ENCODE measurements at regions not wholly inside any gene's neighbourhood (a gene's known extent, or its start where the extent isn't known, plus 50 kb on each side); places are given as distances from the start of the nearest gene placed in this dataset.

GRCh38 chr2:12877761-12878160 lies 161.0 kb downstream of the TRIB2 start:
- DNase-seq (ENCODE audit: extremely low read depth in 1 of 4, low spot score in 3 of 4) (no peak), ATAC-seq (no peak), FAIRE-seq (no peak)
- no peaks in the 10 kb centered on the region for H3K4me1 ChIP-seq (replicated peaks in 1 of 2; ENCODE audit: control insufficient read depth in 2 of 2, insufficient read depth in 2 of 2, low read length in 2 of 2)
- H3K36me3 ChIP-seq (ENCODE audit: control insufficient read depth, insufficient read depth, low read length), result no peaks in the 10 kb centered on the region
- WGBS (ENCODE audit: insufficient coverage, low coverage, missing lambda C conversion rate), result 32% methylated on average over 2 of the region's 2 CpGs
- intact Hi-C loops (cut with micrococcal nuclease), result no loop called here
- no peaks in the 10 kb centered on the region for H3K9me1 ChIP-seq (ENCODE audit: control insufficient read depth, insufficient read depth, low read length)
- no peak overlapping the region for H3K4me3 ChIP-seq
- BruUV-seq (replicated peaks), result no TSS peak
- TF ChIP-seq KHSRP (IDR thresholded peaks at IDR 0.05), result no peak
- no peak for TF ChIP-seq ZNF507 (tag; conservative IDR thresholded peaks at IDR 0.05)
- TF ChIP-seq RBM14 (IDR thresholded peaks at IDR 0.05; ENCODE audit: borderline replicate concordance, insufficient read depth, low read depth, low read length), result no peak
- TF ChIP-seq ZBTB1 (CRISPR knock-in tag; IDR thresholded peaks at IDR 0.05; ENCODE audit: borderline replicate concordance, low read depth), result no peak
- no peak for TF ChIP-seq FOS (IDR thresholded peaks at IDR 0.05; ENCODE audit: extremely low read depth, insufficient read length)
- TF ChIP-seq PTTG1 (tag; IDR thresholded peaks at IDR 0.05; ENCODE audit: low read depth), result no peak
- TF ChIP-seq STAT6 (CRISPR knock-in tag; IDR thresholded peaks at IDR 0.05), result no peak
- no peak for TF ChIP-seq ZNF561 (CRISPR knock-in tag; conservative IDR thresholded peaks at IDR 0.05)
- no peak for TF ChIP-seq SIN3A (IDR thresholded peaks at IDR 0.05; ENCODE audit: borderline replicate concordance in 2 of 2, control insufficient read depth in 1 of 2, low read depth in 2 of 2, low read length in 2 of 2)
- no peak for TF ChIP-seq ATF4 (CRISPR knock-in tag; IDR thresholded peaks at IDR 0.05)
- no peak for TF ChIP-seq CHCHD3 (CRISPR knock-in tag; IDR thresholded peaks at IDR 0.05)
- no peak for TF ChIP-seq ZNF134 (CRISPR knock-in tag; conservative IDR thresholded peaks at IDR 0.05)
- no peak for TF ChIP-seq ZBTB9 (CRISPR knock-in tag; IDR thresholded peaks at IDR 0.05)
- TF ChIP-seq ZNF436 (CRISPR knock-in tag; IDR thresholded peaks at IDR 0.05), result no peak
- no peak for TF ChIP-seq ZNF143 (CRISPR knock-in tag; IDR thresholded peaks at IDR 0.05)
- H3K27ac ChIP-seq (ENCODE audit: extremely low read depth, low read depth, low read length), result no peak overlapping the region
- H3K79me2 ChIP-seq (ENCODE audit: control insufficient read depth, insufficient read depth, low read length), result no peaks in the 10 kb centered on the region
- ChIA-PET CTCF (ENCODE audit: low intra/inter-chr PET ratio) (no interaction called here), POLR2A (no interaction called here)
- in situ Hi-C loops (cut with MboI), result no loop called here
- H4K20me1 ChIP-seq (replicated peaks; ENCODE audit: control insufficient read depth, insufficient read depth, low read length), result no peaks in the 10 kb centered on the region
- no peak overlapping the region for H3K4me2 ChIP-seq (ENCODE audit: insufficient read depth, low read length)
- no peaks in the 10 kb centered on the region for H3K27me3 ChIP-seq (ENCODE audit: control insufficient read depth in 2 of 2, insufficient read depth in 2 of 2, low read length in 2 of 2)
- H3K9me3 ChIP-seq (replicated peaks; ENCODE audit: control insufficient read depth, insufficient read depth, low read depth, low read length), result no peaks in the 10 kb centered on the region
- H3K9ac ChIP-seq (ENCODE audit: insufficient read depth in 1 of 2, low read depth in 2 of 2, low read length in 2 of 2), result no peak overlapping the region
- no peak overlapping the region for H2AFZ ChIP-seq (ENCODE audit: low read depth, low read length)
